ENCODE measurements at regions not wholly inside any gene's neighbourhood (a gene's known extent, or its start where the extent isn't known, plus 50 kb on each side); places are given as distances from the start of the nearest gene placed in this dataset.
"Not testable (repeated sequence)": the region's sequence is repeated elsewhere in the genome, so short reads cannot be mapped to it uniquely, and the experiment has no call there.

DNA sequence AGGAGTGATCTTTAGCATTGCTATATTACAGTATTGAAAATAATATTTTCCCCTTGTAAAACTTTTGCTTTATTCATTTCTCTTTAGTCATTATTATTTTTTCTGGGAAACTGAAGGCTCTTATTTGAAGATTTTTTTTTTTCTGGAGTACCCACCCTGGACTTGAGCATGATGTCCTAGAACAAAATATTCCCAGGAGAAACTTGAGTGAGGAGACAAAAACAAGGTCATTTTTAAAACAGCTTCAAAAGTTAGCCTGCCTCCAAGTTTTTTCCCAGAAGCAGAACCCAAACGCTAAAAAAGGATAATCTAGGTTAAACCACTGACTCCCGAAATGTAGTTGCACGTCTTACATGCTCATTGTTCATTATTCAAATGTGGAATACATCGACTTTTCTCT, 160.2 kb upstream of the KCTD3 start:
- Histone ChIP-seq H3K27me3 (no peaks in the 10 kb centered on the region), H3K4me3 (no peak overlapping the region), H3K9me3 (replicated peaks in 1 of 3) (no peaks in the 10 kb centered on the region), H3K36me3 (replicated peaks in 1 of 2) (no peaks in the 10 kb centered on the region), H3K27ac (no peak overlapping the region), H3K4me1 (replicated peaks in 1 of 2) (peaks cover 10 to 12% of the 10 kb centered on the region in 2 donors)
- 70 to 79% (median 72%) methylated on average over 4 of the region's 4 CpGs for WGBS, 4 donors
- TF ChIP-seq, protein P1, sequence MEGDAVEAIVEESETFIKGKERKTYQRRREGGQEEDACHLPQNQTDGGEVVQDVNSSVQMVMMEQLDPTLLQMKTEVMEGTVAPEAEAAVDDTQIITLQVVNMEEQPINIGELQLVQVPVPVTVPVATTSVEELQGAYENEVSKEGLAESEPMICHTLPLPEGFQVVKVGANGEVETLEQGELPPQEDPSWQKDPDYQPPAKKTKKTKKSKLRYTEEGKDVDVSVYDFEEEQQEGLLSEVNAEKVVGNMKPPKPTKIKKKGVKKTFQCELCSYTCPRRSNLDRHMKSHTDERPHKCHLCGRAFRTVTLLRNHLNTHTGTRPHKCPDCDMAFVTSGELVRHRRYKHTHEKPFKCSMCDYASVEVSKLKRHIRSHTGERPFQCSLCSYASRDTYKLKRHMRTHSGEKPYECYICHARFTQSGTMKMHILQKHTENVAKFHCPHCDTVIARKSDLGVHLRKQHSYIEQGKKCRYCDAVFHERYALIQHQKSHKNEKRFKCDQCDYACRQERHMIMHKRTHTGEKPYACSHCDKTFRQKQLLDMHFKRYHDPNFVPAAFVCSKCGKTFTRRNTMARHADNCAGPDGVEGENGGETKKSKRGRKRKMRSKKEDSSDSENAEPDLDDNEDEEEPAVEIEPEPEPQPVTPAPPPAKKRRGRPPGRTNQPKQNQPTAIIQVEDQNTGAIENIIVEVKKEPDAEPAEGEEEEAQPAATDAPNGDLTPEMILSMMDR (IDR thresholded peaks at IDR 0.05) = no peak
- no peak for TF ChIP-seq POLR2A (IDR thresholded peaks at IDR 0.05)
- intact Hi-C loops (cut with DNase I) = no loop called here
- DNase-seq = no peak

DNA sequence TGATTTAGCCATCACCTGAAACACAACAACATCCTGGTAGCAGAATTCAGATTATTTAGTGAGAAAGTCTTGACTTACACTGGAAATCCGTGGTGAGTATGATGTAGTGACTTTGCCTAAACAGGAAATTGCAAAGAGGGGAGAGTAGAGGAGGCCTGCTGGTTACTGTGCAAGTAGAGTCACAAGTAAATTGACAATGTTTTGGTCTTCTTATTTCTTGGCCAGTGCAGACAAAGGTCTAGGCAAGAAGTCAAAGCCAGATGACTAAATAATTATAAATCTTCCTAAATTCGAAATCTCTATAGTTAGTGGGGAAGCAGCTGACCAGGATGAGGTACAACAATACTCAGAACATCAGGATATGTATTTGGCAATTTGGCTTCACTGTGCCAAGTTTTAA, 159.5 kb upstream of the KCTD3 start:
- peaks cover 10 to 12% of the 10 kb centered on the region in 2 donors for H3K4me1 ChIP-seq (replicated peaks in 1 of 2)
- H3K27ac ChIP-seq = no peak overlapping the region
- 31 to 47% (median 34%) methylated on average over 2 of the region's 2 CpGs for whole genome bisulfite sequencing, 4 donors
- H3K9me3 ChIP-seq (replicated peaks in 1 of 3) = no peaks in the 10 kb centered on the region
- H3K4me3 ChIP-seq = no peak overlapping the region
- TF ChIP-seq, protein P1 (IDR thresholded peaks at IDR 0.05) = no peak
- no peak for TF ChIP-seq POLR2A (IDR thresholded peaks at IDR 0.05)
- no peak for DNase-seq
- no peaks in the 10 kb centered on the region for H3K27me3 ChIP-seq
- no peaks in the 10 kb centered on the region for H3K36me3 ChIP-seq (replicated peaks in 1 of 2)
- intact Hi-C loops (cut with DNase I) = no loop called here

DNA sequence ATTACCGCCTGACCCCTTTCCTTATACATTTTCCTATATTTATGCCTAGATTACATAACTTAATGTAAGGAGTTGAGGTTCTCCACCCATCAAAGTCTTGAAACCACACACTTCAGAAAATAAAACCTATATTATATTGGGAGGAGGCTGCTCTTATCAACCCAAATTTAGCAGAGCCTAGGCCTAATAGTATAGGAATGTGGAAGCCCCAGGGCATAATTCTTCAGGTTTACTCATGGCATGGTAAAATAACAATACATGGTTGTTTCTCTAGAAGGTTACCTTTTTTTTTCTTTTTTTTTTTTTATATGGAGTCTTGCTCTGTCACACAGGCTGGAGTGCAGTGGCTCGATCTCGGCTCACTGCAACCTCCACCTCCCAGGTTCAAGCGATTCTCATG, 157.6 kb upstream of the KCTD3 start:
- H3K9me3 ChIP-seq (replicated peaks in 1 of 3); H3K27ac ChIP-seq; DNase-seq; H3K4me1 ChIP-seq (replicated peaks in 1 of 2); H3K27me3 ChIP-seq; H3K36me3 ChIP-seq (replicated peaks in 1 of 2); H3K4me3 ChIP-seq; intact Hi-C loops (cut with DNase I): not testable (repeated sequence)
- WGBS, 4 donors = 96 to 97% (median 97%) methylated on average over 4 of the region's 4 CpGs

DNA sequence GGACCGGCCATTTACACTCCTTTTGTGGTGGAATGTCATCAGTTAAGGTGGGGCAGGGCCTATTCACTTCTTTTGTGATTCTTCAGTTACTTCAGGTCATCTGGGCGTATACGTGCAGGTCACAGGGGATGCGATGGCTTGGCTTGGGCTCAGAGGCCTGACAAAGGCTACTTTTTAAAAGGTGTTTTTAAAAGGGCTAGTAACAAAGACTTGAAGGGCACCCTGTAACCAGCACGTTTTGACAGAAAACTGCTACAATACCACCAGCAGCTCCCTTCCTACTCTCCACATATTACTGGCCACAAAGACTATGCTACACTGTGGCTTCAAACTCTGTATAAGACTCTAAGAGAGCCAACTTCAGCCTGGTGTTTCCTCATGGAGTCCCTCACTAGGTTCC, 151.6 kb upstream of the KCTD3 start:
- H3K4me1 ChIP-seq (replicated peaks in 1 of 2); intact Hi-C loops (cut with DNase I); H3K36me3 ChIP-seq (replicated peaks in 1 of 2); H3K27ac ChIP-seq; DNase-seq; H3K4me3 ChIP-seq; H3K9me3 ChIP-seq (replicated peaks in 1 of 3); H3K27me3 ChIP-seq: not testable (repeated sequence)
- WGBS, 4 donors = 81 to 87% (median 86%) methylated on average over 4 to 5 of the region's 5 CpGs

DNA sequence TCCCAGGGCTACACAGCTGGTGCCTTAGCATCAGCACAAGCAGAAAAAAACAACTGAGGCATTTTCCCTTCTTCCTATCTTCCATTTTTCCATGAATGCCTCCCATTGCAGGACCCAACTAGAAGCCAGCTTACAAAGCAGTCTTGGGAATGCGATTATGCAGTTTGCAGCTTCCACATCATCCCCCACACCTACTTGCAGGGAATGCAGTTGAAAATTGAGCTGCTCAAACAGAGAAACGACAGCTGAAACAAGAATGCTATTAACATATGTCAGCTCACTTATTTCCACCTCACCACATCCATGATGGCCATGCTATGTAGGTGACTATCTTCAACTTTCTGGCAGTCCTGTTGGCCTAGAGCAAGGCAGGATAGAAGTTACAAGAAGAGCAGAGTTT, 150.6 kb upstream of the KCTD3 start:
- intact Hi-C loops (cut with DNase I) = no loop called here

More for the DNA sequence above, 150.6 kb upstream of the KCTD3 start:
- no peak for DNase-seq
- Histone ChIP-seq H3K4me3 (no peak overlapping the region), H3K9me3 (replicated peaks in 1 of 3) (no peaks in the 10 kb centered on the region), H3K36me3 (replicated peaks in 1 of 2) (no peaks in the 10 kb centered on the region), H3K27me3 (no peaks in the 10 kb centered on the region), H3K27ac (no peak overlapping the region), H3K4me1 (replicated peaks in 1 of 2) (peaks cover under 1 to 6% of the 10 kb centered on the region in 2 donors)
- 58 to 79% (median 77%) methylated on average over 2 of the region's 2 CpGs for WGBS, 4 donors
- TF ChIP-seq, protein P1 (IDR thresholded peaks at IDR 0.05) = no peak
- no peak for TF ChIP-seq POLR2A (IDR thresholded peaks at IDR 0.05)

Data from adrenal gland (tissue), 9 donors.